ENCODE measurements at regions not wholly inside any gene's neighbourhood (a gene's known extent, or its start where the extent isn't known, plus 50 kb on each side); places are given as distances from the start of the nearest gene placed in this dataset.

DNA sequence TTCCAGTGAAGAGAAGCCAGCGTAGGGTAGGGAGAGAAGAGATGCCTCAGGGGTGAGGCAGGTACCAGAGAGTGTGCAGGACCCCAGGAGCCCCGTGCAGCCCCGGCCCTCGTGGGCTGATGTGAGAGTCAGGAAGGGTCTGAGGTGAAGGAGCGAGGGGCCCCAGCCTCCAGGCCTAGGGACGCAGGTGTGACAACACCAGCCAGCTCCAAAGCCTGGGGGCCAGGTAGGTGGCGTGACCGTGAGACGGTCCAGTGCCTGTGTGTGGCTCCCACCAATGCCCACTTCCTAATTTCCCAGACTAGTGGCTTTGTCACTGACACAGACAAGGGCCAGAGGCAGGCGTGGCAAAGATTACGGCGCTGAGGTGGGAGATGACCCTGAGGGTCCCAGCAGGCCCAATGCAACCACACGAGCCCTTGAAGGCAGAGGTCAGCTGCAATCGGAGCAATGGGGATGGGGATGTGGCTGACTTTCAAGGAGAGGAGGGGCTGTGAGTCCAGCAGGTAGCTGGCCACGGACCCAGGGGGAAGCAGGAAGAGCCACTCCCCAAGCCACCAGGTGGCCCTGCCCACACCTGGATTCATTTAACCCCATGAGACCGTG, 86.0 kb upstream of the SNTG2 start:
- H3K4me3 ChIP-seq (replicated peaks; ENCODE audit: low read depth, low read length), result no peak overlapping the region
- TF ChIP-seq, protein P1, sequence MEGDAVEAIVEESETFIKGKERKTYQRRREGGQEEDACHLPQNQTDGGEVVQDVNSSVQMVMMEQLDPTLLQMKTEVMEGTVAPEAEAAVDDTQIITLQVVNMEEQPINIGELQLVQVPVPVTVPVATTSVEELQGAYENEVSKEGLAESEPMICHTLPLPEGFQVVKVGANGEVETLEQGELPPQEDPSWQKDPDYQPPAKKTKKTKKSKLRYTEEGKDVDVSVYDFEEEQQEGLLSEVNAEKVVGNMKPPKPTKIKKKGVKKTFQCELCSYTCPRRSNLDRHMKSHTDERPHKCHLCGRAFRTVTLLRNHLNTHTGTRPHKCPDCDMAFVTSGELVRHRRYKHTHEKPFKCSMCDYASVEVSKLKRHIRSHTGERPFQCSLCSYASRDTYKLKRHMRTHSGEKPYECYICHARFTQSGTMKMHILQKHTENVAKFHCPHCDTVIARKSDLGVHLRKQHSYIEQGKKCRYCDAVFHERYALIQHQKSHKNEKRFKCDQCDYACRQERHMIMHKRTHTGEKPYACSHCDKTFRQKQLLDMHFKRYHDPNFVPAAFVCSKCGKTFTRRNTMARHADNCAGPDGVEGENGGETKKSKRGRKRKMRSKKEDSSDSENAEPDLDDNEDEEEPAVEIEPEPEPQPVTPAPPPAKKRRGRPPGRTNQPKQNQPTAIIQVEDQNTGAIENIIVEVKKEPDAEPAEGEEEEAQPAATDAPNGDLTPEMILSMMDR (IDR thresholded peaks at IDR 0.05; ENCODE audit: low read depth, low read length, missing control alignments), result no peak
- no peak for DNase-seq (ENCODE audit: extremely low read depth, low read depth)

DNA sequence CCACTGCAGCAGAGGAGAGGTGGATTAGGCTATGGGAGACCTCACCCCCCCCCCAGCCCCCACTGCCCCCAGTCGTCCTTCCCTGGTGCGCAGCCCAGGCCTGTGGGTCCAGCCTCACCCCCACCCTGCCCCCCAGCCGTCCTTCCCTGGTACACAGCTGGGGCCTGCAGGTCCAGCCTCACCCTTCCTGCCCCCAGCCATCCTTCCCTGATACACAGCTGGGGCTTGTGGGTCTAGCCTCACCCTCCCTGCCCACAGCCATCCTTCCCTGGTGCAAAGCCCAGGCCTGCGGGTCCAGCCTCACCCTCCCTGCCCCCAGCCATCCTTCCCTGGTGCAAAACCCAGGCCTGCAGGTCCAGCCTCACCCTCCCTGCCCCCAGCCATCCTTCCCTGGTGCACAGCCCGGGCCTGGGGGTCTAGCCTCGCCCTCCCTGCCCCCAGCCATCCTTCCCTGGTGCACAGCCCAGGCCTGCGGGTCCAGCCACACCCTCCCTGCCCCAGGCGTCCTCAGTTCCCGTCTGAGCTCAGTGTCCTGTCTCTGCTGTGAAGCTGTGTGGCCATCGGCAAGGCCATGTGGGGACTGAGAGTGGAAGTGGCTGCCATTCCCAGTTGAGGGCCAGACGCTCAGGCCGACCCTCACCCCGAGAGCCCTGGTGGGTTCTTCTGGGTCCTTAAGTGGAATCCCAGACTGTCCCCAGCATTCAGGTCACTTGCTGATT, 86.8 kb upstream of the SNTG2 start:
- DNase-seq (ENCODE audit: extremely low read depth, low read depth), result no peak
- no peak overlapping the region for H3K4me3 ChIP-seq (replicated peaks; ENCODE audit: low read depth, low read length)
- TF ChIP-seq, protein P1 (IDR thresholded peaks at IDR 0.05; ENCODE audit: low read depth, low read length, missing control alignments), result no peak

DNA sequence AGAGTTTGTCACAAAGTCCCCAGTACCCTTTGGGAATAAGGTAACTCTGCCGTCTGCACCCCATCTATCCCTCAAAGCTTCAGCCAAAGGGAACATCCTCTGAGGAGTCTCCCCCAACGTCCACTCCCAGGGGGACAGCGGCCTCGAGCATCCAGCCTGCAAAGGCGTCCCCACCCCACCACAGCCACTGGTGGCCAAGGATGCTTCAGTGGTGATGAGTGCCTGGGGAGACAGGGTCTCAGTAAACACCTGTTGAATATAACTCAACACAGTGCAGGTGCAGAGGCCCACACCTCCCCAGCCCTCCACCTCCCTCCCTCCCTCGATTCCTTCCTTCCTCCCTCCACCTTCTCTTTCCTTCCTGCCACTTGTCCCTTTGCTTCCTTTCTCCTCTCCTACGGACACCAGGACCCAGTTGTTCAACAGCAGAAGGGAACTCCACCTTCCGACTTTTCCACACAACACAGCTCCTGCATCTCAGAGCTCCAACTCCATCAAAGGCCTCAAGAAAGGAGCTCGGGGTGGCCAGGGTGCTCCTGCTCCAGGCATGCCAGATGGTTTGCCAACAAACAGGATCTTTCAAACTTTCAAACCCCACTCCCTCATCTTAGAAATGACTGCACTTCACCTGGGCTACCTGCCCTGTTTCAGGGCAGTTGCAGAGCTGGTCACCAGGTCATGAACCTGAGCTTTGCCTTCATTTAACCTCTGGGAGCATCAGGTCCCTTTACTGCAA, 87.8 kb upstream of the SNTG2 start:
- no peak overlapping the region for H3K4me3 ChIP-seq (replicated peaks; ENCODE audit: low read depth, low read length)
- TF ChIP-seq, protein P1 (IDR thresholded peaks at IDR 0.05; ENCODE audit: low read depth, low read length, missing control alignments), result no peak
- no peak for DNase-seq (ENCODE audit: extremely low read depth, low read depth)

DNA sequence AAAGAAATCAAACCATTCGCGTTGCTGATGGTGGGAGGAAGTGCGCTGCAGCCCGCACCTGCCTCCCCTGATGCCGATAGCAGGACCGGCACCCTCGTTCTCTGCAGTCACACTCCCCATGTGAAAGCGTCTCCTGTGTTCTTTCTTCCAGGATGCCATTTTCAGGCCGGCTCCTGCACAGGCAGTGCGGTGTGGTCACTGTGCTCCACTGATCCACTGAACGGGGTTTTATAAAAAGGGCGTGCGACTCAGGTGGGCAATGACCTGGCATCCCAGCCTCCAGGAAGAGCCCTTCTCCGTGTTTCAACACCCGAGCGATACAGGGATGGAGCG, 88.3 kb upstream of the SNTG2 start:
- no peak for DNase-seq (ENCODE audit: extremely low read depth, low read depth)
- TF ChIP-seq, protein P1 (IDR thresholded peaks at IDR 0.05; ENCODE audit: low read depth, low read length, missing control alignments), result no peak
- H3K4me3 ChIP-seq (replicated peaks; ENCODE audit: low read depth, low read length), result no peak overlapping the region

DNA sequence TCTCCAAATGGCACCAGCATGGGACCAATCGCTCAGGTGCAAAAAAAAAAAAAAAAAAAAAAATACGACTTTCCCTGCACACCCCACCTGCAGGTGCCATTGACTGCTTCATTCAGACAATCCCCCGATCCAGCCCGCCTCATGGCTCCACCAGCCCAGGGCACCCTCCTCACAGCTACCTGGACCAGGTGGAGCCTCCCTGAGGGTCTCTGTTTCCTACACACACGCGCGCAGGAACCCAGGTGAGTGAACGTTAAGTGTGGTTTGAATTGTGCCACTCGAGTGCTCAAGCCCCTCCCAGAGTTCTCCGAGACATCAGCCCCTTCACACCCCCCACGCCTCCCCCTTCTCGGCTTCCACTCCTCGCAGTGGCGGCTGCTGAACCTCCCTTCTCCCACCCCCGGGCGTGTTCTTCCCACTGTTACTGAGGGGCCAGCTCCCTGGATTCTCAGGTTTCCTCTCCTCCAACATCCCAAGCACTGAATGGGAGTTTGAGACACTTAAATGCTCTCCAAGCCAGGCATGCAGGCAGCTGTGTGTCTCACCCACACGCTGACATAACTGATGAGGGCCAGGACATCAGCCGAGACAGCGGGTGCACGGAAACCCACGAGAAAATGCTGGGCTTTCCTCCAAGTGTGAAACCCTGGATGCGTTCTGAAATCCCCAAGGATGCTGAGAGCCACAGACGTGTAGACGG, 88.8 kb upstream of the SNTG2 start:
- H3K4me3 ChIP-seq (replicated peaks; ENCODE audit: low read depth, low read length), result no peak overlapping the region
- no peak for DNase-seq (ENCODE audit: extremely low read depth, low read depth)
- TF ChIP-seq, protein P1 (IDR thresholded peaks at IDR 0.05; ENCODE audit: low read depth, low read length, missing control alignments), result no peak

DNA sequence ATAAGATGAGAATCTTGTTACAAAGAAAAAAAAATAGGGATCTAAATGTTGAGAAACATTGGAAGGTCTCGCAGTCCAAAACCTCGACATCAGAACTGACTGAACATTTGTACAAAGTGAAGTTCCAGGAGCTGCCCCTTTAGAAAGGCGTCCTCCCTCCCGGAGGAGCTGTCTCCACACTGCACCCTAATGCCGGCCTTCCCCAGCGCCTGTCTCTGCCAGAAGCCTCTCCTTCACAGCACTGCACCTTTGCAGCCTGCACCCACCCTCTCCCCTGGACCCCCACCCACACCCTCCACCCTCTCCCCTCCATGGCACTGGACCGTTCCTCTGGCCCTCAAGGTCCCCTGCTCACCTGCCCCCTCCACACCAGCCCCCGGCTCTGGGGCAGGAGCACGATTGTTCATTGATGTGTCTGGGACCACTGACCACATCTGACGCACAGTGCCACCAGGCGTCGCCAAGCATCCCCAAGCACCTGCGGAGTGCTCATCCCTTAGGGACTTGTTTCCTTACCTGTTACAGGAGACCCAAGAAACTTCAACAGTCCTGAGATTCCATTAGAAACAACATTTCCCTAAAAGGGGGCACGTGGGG, 90.3 kb upstream of the SNTG2 start:
- TF ChIP-seq, protein P1 (IDR thresholded peaks at IDR 0.05; ENCODE audit: low read depth, low read length, missing control alignments), result no peak
- DNase-seq (ENCODE audit: extremely low read depth, low read depth), result no peak
- no peak overlapping the region for H3K4me3 ChIP-seq (replicated peaks; ENCODE audit: low read depth, low read length)
